Mucosa of descending colon (tissue), 3 donors: ENCODE measurements at regions not wholly inside any gene's neighbourhood (a gene's known extent, or its start where the extent isn't known, plus 50 kb on each side); places are given as distances from the start of the nearest gene placed in this dataset.

Source experiments
- ATAC-seq: fragments of 200-7000 bp; cut with Tn5 transposase; one replicate; pipeline ENCODE4 v1.9.1; 2020; ENCODE audit warnings: mild to moderate bottlenecking, moderate library complexity
- DNase-seq, 3 donors: peaks; one replicate each; pipeline ENCODE4 v3.0.0-alpha.2; 2020
- H3K36me3 ChIP-seq: fragments of 200-600 bp; one replicate; pipeline ENCODE4 v1.8.0; 2021; ENCODE audit warnings: low read depth, mild to moderate bottlenecking
- H3K4me1 ChIP-seq: fragments of 200-600 bp; one replicate; pipeline ENCODE4 v1.8.0; 2021; ENCODE audit warnings: low read depth, mild to moderate bottlenecking
- H3K4me3 ChIP-seq: fragments of 200-600 bp; one replicate; pipeline ENCODE4 v1.8.0; 2021; ENCODE audit warnings: mild to moderate bottlenecking
- H3K9me3 ChIP-seq: fragments of 200-600 bp; one replicate; pipeline ENCODE4 v1.8.0; 2021; ENCODE audit warnings: mild to moderate bottlenecking
- CTCF ChIP-seq: fragments of 200-600 bp; IDR thresholded peaks from one replicate; pipeline ENCODE4 v1.8.0; 2022; ENCODE audit warnings: antibody characterized with exemption, mild to moderate bottlenecking
- intact Hi-C, 2 donors: fragments of 100-400 bp; cut with DNase I in 1 of 2; cut with micrococcal nuclease in 1 of 2; formaldehyde crosslinking; loops; one replicate each; pipeline versions ENCODE4 v1.11.0 to v1.11.1; 2022; cut with DNase I, micrococcal nuclease
- donor health status: DM: no; HTN: no; CAD: no; lungs with moderate emphysema.
- donor health status: DM: no; HTN: no; CAD: no.
- donor health status: DM: no; HTN: yes; CAD: no.

DNA sequence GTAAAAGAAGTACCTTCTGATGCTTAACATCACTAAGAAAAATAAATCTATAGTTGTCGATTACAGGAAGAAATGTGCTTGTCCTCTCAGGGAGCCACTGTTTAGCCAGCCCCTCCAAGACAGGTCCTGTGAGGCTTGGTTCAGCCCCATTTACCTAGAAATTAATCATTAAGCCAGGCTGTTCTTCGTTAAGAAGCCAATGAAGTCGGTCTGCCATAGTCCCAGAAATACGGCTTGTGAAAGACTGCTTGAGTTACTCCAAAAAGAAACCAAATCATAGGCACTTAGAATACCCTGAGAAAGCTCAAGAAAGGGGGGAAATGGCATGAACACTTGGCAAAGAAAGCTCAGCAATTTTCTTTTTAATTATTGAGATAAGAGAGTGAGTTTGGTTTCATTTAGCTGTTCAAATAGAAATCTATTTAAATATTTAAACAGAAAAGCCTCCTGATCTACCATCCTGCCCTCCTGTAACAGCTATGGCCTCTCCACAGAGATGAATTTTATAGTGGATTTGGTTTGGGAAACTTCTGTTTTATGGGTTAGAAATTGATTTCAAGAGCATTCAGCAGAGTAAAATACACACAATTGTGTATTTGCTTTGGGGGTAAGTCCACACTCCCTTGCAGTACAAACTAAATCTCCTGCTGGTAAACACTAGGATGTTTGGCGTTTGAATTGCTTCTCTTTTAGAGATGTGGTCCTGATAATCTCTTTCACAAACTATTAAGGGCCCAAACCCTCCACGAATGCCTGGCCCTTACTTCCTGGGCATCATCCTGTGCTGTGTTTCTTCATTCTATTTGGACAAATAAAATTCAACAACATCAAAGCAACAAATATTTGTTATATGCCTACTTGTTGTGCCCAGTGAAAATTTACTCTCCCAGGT, 234.4 kb downstream of the SEC23A start:
- no peak for TF ChIP-seq CTCF
- Histone ChIP-seq H3K9me3 (no peaks in the 10 kb centered on the region), H3K4me1 (peaks cover 12% of the 10 kb centered on the region), H3K36me3 (no peaks in the 10 kb centered on the region), H3K4me3 (no peak overlapping the region)
- DNase-seq (no peak), ATAC-seq (peak; percentile 60)
- intact Hi-C loops, result loop anchor here in 1 of 2 donors (2.0 kb wide), 1 partner anchor 148 kb away; no protein-coding TSS in a partner anchor

- intact Hi-C loops, result loop anchor here in 1 of 2 donors (2.0 kb wide), 1 partner anchor 147 kb away; no protein-coding TSS in a partner anchor
- ATAC-seq (peak; percentile 87), DNase-seq (peak in 2 of 3 donors; percentile 56 to 94)
- no peak overlapping the region for H3K4me3 ChIP-seq
- H3K36me3 ChIP-seq, result no peaks in the 10 kb centered on the region
- H3K4me1 ChIP-seq, result peaks cover 12% of the 10 kb centered on the region
- H3K9me3 ChIP-seq, result no peaks in the 10 kb centered on the region
- peak; percentile 53 for TF ChIP-seq CTCF
Observed at GRCh38 chr14:38867561-38868150, 235.4 kb downstream of the SEC23A start.

DNA sequence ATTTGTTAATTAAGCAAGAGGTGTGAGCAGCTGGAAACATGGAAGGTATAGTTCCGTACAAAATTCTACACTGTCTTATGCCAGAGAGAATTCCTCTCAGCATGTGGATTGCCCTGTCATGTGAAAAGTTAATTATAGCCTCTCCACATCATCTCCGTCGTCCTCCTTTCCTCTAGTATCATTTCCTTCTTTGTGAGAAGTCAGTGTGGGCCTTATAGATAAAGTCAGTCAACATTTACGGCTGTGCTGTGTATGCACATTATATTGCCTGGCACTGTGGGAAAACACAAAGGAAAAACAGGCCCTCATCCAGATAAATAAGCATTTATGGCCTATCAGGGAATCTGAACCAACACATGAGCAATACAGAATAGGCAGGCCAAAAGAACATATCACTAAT, 236.6 kb downstream of the SEC23A start:
- no peak overlapping the region for H3K4me3 ChIP-seq
- DNase-seq, result no peak
- H3K36me3 ChIP-seq, result no peaks in the 10 kb centered on the region
- ATAC-seq, result peak; percentile 74
- H3K9me3 ChIP-seq, result no peaks in the 10 kb centered on the region
- intact Hi-C loops, result no loop called here
- TF ChIP-seq CTCF, result no peak
- peaks cover 12% of the 10 kb centered on the region for H3K4me1 ChIP-seq

DNA sequence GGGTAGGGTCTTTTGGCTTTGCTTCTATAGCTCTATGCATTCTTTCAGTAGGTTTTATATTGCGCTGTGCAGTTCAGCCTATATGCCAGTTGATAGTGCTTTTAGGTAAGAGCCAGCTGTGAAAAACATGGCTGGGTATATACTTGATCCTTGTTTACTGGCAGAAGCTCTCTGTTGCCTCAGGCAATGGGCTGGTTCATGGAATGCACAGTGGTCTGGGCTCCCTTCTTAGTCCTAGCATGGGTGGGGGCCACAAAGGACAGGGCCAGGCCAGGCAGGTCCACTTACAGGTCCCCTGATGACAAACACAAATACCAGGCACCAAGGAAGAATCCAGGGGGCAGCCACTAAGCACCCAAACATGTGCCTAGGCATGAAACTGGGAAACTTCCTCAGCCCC, 240.7 kb downstream of the SEC23A start:
- intact Hi-C loops, result no loop called here
- no peaks in the 10 kb centered on the region for H3K36me3 ChIP-seq
- ATAC-seq, result no peak
- no peak for DNase-seq
- H3K4me3 ChIP-seq, result no peak overlapping the region
- no peak for TF ChIP-seq CTCF
- no peaks in the 10 kb centered on the region for H3K9me3 ChIP-seq
- H3K4me1 ChIP-seq, result no peaks in the 10 kb centered on the region

- ATAC-seq (no peak), DNase-seq (no peak)
- no peaks in the 10 kb centered on the region for H3K9me3 ChIP-seq
- intact Hi-C loops, result no loop called here
- H3K4me1 ChIP-seq, result no peaks in the 10 kb centered on the region
- H3K36me3 ChIP-seq, result no peaks in the 10 kb centered on the region
- H3K4me3 ChIP-seq, result no peak overlapping the region
- TF ChIP-seq CTCF, result no peak
Observed at GRCh38 chr14:38860530-38860929, 242.5 kb downstream of the SEC23A start.
